Astrocyte (in vitro differentiated cells and primary cell): ENCODE measurements at regions not wholly inside any gene's neighbourhood (a gene's known extent, or its start where the extent isn't known, plus 50 kb on each side); places are given as distances from the start of the nearest gene placed in this dataset.

Experiments
- CTCF ChIP-seq: IDR thresholded peaks from 2 replicates; pipeline ENCODE4 v1.5.1; 2011; ENCODE audit warnings: low read depth, mild to moderate bottlenecking, inconsistent platforms, low read length, moderate library complexity; ENCODE audit not compliant: insufficient read depth
- EZH2 ChIP-seq: IDR thresholded peaks from 2 replicates; pipeline ENCODE4 v1.6.1; 2012; ENCODE audit warnings: mild to moderate bottlenecking, low read length, inconsistent platforms; ENCODE audit not compliant: insufficient read depth

- TF ChIP-seq CTCF (no peak), EZH2 (no peak)
Measured at GRCh38 chr11:15519911-15520310, 405.2 kb downstream of the INSC start.
